GM13976 (cell line): ENCODE measurements at regions not wholly inside any gene's neighbourhood (a gene's known extent, or its start where the extent isn't known, plus 50 kb on each side); places are given as distances from the start of the nearest gene placed in this dataset.

ENCODE experiments used
- DNase-seq: peaks from one replicate; pipeline ENCODE4 v3.0.0; 2012; ENCODE audit warnings: low spot score
- CTCF ChIP-seq: IDR thresholded peaks from 2 replicates; pipeline ENCODE4 v1.5.1; 2012; ENCODE audit warnings: borderline replicate concordance, mild to moderate bottlenecking; ENCODE audit not compliant: insufficient read depth; ENCODE audit errors: extremely low read depth, missing control alignments, control extremely low read depth
- in situ Hi-C: fragments of 300-500 bp; cut with MboI; formaldehyde crosslinking; loops from one replicate; pipeline ENCODE4 v1.12.0; 2022; ENCODE audit warnings: low sequenced_read_pairs, mixed read lengths, inconsistent platforms; ENCODE audit not compliant: unreplicated experiment

- in situ Hi-C loops, result no loop called here
- no peak for TF ChIP-seq CTCF
- DNase-seq, result no peak
Measured at GRCh38 chr2:204250692-204251091, 294.6 kb upstream of the PARD3B start.

- in situ Hi-C loops, result no loop called here
Measured at GRCh38 chr2:204251158-204251997, 293.9 kb upstream of the PARD3B start.

GRCh38 chr2:204251998-204252376, 293.3 kb upstream of the PARD3B start:
- in situ Hi-C loops, result no loop called here
- no peak for DNase-seq
- TF ChIP-seq CTCF, result no peak

More at GRCh38 chr2:204251158-204251997, 293.9 kb upstream of the PARD3B start:
- no peak for DNase-seq
- no peak for TF ChIP-seq CTCF

GRCh38 chr2:204255071-204255470, 290.2 kb upstream of the PARD3B start:
- in situ Hi-C loops, result no loop called here
- no peak for TF ChIP-seq CTCF
- DNase-seq, result no peak

GRCh38 chr2:204255526-204255925, 289.7 kb upstream of the PARD3B start:
- in situ Hi-C loops, result no loop called here
- no peak for DNase-seq
- no peak for TF ChIP-seq CTCF

GRCh38 chr2:204257781-204258180, 287.5 kb upstream of the PARD3B start:
- no peak for DNase-seq
- no peak for TF ChIP-seq CTCF
- in situ Hi-C loops, result no loop called here
